HG03135 (cell line): ENCODE measurements at regions not wholly inside any gene's neighbourhood (a gene's known extent, or its start where the extent isn't known, plus 50 kb on each side); places are given as distances from the start of the nearest gene placed in this dataset.

Experiments used
- ATAC-seq: cut with Tn5 transposase; IDR thresholded peaks from one replicate; pipeline ENCODE4 v1.9.1; 2021; ENCODE audit warnings: mild to moderate bottlenecking, moderate library complexity; ENCODE audit not compliant: unreplicated experiment

GRCh38 chr17:79377230-79377786, 233.5 kb downstream of the RBFOX3 start:
- ATAC-seq, result no peak

- ATAC-seq, result no peak
Measured at GRCh38 chr17:79374807-79375206, 236.0 kb downstream of the RBFOX3 start.

DNA sequence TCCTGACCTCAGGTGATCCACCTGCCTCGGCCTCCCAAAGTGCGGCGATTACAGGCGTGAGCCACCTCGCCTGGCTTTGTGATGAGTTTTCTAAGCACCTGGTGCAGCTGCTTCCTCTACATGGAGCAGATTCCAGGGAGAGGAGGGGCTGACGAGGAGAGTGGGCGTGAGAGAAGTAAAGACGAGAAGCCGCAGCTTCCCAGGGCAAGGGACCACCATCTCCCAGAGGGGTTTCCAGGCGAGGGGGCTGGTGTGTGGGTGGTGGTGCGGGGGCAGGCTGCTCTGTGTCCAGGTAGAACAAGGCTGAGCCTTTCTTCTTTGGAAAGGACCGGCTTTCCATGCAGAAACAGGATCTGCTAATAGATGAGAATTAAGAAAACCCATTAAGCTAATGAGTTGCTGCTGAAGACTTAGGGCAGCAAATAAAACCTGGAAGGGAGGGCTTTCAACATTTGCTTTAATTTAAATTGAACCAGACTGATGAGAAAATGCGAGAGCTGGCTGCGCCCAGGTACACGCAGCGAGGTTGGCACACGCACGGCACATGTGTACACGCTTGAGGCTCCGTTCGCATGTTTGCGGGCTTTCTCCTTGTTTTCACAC, 236.7 kb downstream of the RBFOX3 start:
- no peak for ATAC-seq

GRCh38 chr17:79372470-79373238, 238.2 kb downstream of the RBFOX3 start:
- ATAC-seq, result no peak

DNA sequence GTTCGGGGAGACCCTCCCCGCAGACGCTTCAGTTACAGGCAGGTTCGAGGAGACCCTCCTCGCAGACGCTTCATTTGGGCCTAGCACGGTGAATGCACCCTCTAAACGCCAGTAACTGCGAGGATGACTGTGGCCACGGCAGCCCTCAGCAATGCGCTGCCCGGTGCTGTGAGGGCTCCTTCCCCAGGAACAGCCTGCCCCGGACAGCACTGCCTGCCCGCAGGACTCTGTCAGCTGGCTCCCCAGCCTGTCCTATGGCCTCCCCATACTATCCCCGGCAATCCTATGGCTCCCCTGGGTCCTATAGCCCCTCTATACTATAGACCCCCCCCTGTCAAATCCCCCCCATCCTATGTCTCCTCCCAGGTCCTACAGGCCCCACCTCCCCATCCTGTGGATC, 238.9 kb downstream of the RBFOX3 start:
- ATAC-seq, result no peak

DNA sequence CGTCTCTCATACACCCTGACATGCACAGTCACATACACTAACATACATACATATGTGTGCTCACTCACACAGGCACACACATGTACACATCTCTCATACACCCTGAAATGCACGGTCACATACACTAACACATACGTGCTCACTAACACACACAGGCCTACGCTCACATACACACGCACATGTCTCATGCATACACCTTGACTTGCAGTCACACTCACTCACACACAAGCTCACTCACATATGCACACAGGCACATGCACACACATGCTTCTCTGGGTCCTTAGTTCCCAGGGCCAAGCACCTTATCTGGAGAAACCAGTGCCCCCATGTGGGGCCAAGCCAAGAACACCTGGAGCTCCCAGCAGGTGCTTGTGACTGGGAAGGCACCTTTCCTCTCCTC, 240.3 kb downstream of the RBFOX3 start:
- no peak for ATAC-seq

GRCh38 chr17:79370126-79370525, 240.7 kb downstream of the RBFOX3 start:
- ATAC-seq, result no peak

DNA sequence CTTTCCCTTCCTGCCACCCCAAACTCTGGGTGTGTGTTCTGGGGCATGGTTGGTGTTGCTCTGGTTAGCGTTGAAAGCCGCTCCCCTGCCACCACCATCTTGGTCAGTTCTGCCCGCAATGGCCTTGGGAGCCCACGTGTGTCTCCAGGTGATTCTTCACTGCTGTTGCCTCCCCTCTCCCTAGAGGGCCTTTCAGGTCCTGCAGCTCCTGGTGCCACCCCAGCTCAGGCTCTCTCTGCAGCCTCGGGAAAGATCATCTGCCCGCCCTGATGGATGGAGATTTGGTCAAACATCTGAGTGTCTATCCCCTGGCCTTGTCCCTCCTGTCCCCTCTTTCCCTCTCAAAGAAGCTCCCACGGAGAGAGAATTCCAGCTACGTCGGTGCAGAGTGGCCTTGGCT, 241.3 kb downstream of the RBFOX3 start:
- no peak for ATAC-seq

GRCh38 chr17:79369001-79369400, 241.8 kb downstream of the RBFOX3 start:
- ATAC-seq, result no peak

GRCh38 chr17:79368521-79368920, 242.3 kb downstream of the RBFOX3 start:
- no peak for ATAC-seq

DNA sequence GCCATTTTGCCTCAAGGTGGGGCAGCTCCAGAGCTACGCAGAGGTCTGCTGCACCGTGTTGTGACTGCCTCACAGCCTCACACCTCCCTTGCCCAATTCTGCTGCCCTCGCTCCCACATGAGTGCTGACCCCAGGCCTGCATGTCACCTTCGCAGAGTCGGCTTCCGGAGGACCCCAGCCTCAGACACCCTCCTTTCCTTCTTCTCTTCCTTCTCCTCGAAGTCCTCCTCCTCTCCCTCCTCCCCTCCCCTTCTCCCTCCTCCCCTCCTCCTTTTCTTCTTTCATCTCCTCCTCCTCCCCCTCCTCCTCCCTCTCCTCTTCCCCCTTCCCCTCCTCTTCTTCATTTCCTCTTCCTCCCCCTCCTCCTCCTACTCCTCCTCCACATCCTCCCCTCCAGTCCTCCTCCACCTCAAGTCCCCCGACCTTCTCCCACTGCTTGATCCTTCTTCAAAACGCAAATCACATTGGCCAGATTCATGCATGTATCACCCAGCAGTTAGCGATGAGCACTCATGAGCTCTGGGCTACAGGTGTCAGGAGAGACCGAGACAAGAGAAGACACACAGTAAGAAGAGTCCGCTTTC, 243.8 kb downstream of the RBFOX3 start:
- ATAC-seq, result no peak

- no peak for ATAC-seq
Measured at GRCh38 chr17:79365836-79366770, 244.7 kb downstream of the RBFOX3 start.

- ATAC-seq, result no peak
Measured at GRCh38 chr17:79365351-79365750, 245.5 kb downstream of the RBFOX3 start.

DNA sequence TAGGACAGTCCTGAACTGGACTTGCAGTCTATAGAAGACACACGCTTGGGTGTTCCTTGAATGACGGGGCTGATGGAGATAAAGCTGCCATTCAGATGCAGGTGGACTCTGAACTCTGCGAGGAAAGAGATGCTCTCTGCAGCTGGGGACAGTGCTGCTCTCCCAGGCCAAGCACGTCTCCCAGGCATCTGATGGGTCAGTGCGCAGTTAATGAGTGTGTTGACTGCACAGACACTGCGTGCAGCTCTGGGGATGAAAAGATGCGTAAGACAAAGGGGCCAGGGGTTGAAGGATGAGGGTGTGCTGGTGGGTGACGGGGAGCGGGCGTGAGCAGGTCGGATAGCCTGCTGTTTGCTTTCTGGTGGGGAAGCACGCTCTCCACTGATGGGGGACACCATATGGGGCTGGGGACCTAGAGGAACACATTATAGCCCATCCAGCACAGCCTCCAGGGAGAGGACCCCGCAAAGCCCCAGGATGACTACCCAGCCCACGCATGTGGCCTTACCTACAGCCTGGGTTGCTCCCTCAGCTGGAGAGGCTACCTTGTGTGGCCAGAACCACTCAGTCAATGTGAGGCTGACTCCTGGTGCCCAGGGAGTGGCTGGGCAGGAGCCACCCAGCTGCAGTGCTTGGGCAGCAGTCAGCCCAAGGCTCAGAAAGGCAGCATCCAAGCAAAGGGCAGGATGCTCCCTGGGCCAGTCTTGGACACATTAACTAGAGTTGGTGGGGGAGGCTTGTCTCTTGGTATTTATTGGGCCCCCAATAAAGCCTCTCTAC, 246.3 kb downstream of the RBFOX3 start:
- ATAC-seq, result no peak

DNA sequence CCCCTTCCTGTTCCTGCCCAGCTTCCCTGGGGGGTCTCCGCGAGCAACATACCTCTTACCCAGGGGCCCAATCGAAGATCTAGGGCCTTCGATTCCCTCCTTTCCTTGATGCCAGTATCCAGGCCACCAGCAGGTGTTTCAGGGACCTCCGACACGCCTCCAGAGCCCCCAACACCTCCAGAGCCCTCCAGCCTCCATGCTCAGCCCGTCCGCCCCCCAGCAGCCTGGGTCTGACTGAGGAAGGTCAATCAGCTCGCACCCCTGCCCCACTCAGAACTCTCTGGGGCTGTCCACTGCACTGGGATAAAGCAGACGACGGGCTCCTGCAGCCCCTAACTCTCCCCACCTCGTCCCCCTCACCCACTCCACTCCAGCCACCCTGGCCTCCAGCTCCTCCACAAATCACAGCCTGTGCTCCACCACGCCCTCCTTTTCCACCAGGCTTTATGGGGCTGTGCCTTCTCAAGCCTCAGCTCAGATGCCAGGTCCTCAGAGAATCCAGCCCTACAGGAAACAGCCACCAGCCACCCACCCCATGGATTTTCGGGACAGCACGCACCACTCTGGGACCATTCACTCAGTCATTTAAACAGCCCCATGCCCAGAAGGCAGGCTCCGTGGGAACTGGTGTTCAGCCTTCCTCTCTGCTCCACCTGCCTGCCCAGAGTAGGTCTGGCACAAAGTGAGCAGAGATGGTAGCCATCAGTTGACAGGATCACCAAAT, 247.1 kb downstream of the RBFOX3 start:
- no peak for ATAC-seq

GRCh38 chr17:79362772-79363305, 248.0 kb downstream of the RBFOX3 start:
- no peak for ATAC-seq

DNA sequence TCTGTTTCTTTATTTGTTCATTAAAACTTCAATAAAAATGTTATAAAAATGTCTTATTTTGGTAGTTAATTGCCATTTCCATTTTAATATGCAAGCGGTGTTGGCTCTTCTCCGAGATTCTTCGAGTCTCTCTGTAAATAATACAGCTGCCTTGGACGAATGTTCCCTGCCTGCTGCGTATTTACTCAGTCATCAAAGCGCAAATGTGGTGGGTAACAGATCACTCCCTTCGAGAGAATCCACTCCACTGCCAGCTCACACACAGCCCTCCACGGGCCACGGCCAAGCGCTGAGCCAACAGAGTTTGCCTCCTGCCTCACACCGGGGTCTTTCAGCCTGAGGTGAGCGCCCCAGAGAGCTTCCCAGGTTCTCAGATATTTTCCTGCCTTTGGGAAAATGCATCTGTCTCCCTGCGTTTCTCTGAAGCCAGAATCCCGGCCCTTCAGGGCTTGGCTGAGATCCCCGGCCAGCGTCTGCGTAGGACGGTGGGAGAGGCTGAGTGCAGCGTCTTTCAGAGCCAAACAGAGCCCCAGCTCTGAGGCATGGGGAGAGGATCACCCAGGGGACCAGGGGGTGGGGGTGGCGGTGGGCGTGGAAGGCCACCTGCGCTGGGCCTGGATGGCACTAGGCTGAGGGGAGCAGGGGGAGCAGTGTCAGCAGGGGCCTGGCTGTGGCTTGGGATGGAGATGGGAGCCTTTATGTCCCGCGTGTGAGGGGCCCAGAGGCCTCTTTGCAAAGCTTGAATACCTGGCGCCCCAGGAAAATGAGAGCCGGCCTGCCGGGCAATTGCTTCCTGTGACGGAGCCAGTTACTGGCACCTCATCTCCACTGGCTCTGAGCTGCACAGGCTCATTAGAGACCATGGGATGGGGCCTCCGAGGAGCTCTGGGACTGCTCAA, 248.7 kb downstream of the RBFOX3 start:
- ATAC-seq, result no peak

DNA sequence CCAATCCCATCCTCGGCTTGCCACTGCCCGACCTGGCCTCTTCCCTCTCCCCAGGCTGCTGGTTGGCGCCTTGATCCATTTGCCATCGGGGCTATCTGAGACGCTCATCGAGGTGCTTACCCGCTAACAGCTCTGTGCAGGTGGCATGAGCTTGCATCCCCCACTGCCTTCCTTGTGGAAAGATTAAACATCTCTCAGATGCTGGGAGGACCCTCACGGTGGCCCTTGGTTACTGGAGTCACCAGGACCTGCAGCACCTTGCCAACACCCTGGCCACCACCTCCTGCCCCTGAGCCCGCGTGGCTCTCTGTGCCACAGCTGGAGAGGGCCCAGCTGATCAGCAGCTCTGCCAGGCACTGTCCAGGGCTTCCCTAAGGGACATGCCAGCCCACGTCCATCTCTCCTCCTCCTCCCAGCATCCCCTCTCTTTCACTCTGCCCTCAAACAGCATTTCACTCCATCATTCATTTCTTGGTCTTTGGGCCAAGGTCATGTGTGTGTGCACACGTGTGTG, 249.6 kb downstream of the RBFOX3 start:
- ATAC-seq, result no peak
